ENCODE measurements at regions not wholly inside any gene's neighbourhood (a gene's known extent, or its start where the extent isn't known, plus 50 kb on each side); places are given as distances from the start of the nearest gene placed in this dataset.
"Not testable (repeated sequence)": the region's sequence is repeated elsewhere in the genome, so short reads cannot be mapped to it uniquely, and the experiment has no call there.

DNA sequence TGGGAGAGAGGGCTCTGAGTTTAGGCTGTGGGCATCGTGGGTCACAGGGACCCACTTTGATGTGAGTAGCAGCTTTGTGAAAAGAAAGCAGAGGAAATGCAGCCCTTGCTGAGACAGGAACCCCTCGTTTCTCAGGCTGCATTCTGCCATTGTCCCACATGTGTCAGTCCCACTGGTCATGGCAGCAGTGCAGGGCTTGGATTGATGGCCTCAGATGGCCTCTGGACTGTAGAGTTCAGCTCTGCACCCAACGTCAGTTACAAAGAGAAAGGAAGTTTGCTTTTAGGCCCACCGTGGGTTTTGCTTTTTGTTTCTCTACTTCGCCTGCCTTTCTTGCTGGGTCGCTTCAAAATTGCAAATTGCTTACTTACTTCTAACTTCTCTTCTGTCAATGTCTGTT, 248.3 kb upstream of the KLF3 start:
- DNase-seq (ENCODE audit: low read depth): no peak

DNA sequence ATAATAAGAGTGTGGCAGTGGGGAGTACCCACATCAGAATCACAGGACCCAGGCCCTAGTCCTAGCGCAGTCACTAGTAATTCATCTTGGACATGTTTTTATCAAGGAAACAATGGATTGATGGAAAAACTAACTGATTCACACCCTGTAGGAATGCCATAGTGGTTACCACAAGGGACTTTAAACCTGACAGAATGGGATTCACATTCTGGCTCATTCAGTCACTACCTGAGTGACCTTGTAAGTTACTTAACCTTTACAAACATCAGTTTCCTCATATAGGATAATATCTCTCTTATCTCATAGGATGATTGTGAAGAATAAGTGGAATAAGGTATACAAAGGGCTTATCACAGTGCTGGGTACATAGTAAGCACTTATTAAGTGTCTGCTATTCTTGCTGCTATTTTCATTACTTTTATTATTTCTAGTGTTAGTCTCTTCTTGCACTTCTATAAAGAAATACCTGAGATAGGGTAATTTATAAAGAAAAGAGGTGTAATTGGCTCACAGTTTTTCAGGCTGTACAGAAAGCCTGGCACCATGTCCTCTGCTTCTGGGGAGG, 247.5 kb upstream of the KLF3 start:
- DNase-seq (ENCODE audit: low read depth): no peak

DNA sequence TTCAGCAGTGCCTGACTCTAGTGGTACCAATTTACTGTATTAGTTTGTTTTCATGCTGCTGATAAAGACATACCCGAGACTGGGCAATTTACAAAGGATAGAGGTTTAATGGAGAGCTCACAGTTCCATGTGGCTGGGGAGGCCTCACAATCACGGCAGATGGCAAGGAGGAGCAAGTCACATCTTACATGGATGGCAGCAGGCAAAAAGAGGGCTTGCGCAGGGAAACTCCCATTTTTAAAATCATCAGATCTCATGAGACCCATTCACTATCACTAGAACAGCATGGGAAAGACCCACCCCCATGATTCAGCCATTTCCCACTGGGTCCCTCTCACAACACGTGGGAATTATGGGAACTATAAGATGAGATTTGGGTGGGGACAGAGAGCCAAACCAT, 243.7 kb upstream of the KLF3 start:
- not testable (repeated sequence) for DNase-seq (ENCODE audit: low read depth)

DNA sequence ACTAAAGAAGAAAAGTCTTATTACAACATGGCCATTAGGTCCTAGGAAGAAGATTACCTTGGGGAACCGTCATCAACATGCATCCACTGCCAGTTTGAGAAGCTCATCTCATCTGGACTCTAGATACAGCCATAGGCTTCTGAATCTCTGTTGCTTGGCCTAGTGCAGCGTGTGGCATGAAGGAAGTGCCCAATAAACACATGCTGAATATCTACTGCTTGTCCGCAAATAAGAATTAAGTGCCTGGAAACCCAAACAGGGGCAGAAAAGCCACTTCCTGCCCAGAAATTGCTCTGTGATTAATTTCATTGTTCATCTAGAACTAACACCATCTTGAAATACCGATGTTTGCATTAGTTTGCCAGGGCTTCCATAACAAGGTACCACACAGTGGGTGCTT, 241.1 kb upstream of the KLF3 start:
- no peak for DNase-seq (ENCODE audit: low read depth)

DNA sequence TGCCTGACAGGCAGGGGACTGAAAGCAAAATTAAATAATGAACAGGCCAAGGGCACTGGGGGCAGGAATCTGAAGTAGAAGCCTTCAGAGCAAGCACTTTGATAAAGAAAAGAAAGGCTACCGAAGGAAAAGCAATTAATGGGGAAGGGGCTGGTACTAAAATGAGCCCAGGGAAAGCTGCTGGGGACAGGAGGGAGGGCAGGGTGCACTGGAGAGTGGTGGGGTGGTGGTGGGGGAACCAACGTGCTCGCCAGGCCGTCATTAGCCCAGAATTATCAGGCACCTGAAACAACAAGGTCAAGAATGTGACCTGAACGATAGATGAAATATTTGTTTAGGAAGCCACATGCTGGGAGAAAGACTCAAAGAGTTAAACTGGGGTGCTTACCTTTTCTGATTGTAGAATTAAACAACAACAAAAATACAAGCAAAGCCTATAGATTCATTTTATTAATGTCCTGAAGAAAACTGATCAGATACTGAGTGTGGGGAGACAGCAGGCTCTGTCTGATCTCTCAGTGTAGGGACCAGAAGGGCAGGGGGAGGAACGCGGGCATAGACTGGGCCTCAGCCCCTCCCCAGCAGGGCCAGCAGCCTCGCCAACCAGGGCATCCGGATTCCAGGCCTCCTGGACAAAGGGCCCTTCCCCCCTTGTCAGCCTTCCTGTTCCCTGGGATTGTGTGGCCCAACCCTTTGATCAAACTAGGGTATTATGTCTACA, 239.7 kb upstream of the KLF3 start:
- no peak for DNase-seq (ENCODE audit: low read depth)

DNA sequence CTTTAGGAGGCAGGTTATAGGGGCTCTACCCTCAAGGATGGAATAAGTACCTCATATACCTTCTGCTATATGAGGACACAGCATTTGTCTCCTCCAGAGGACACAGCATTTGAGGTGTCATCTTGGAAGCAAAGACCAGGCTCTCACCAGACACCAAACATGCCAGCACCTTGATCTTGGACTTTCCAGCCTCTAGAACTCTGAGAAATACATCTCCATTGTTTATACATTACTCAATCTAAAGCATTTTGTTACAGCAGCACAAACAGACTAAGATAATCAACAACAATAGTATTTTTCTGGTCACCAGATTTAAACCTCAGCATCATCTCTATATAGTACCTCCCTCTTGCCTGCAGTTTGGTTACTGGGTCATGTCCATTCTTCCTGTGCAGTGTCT, 237.5 kb upstream of the KLF3 start:
- DNase-seq (ENCODE audit: low read depth): no peak

DNA sequence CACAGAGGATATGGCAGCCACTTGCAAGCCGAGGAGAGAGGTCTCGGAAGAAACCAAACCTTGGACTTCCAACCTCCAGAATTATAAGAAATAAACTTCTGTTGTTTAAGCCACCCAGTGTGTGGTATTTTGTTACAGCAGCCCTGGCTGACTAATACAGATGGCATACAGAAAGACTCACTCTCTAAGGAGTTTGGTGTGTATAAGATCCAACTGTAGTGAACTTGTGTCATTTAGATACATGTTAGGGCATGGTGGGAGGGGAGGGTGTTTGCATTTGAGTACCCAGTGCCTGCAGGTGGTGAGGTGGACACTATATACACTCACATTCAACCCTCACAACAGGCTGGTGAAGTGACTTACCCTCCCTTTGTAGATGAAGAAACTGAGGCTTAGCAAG, 233.2 kb upstream of the KLF3 start:
- no peak for DNase-seq (ENCODE audit: low read depth)

DNA sequence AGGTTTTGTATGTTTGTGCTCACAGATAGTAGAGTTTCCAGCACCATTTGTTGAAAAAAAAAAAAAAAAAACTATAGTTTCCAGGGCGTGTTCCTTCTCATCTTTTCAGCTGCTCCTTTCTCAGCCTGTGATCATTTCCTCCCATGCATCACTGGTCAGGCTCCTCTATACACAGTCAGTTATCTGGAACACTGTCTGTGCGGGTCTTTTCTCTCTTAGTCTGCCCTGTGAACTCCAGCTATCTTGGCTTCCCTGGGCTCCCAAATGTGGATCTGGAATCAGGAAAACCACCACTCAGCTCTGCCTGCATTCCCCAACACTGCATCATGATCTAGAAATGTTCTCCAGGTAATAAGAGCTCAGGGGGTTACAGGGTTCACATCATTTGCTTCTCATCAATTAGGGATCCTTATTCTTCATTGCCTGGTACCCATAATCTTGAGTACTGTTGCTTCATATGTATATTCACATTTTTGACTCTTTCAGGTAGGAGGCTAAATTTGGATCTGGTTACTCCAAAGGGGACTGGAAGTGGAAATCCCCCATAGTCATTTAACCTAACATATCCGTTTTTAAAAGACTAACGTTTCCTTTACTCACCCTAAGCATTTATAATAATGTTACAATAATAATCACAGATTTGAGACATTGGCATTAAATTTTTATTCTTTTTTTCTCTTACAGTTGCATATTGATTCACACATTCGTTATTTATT, 221.8 kb upstream of the KLF3 start:
- DNase-seq (ENCODE audit: low read depth): no peak

DNA sequence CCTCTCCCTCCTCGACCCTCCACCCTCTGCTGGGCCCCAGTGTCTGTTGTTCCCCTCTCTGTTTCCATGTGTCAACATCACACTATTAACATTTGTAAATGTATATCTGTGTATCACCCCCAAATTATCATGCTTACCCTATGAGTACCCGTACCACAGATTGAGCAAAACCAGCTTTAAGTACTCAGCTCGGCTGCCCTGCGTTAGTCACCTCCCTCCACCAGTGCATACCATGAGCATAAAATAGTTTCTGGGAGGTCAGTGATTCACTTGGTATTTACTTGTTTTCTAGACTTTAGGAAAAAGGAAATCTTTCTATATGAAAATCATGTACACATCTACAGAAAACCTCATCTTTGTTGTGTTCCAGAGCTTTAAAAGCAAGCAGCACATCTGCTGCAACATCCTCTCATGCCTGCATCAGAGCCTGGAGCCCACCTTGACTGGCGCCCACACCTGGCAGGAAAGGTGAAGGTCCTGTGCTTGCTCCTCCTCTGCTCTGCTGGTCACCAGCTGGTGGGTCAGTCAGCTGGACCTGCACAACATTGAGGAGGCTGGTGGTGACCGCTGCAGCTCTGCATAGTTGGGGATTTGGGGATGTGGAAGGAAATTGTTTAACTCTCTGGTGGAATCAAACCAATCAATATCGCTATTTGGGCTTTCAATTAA, 214.4 kb upstream of the KLF3 start:
- no peak for DNase-seq (ENCODE audit: low read depth)

DNA sequence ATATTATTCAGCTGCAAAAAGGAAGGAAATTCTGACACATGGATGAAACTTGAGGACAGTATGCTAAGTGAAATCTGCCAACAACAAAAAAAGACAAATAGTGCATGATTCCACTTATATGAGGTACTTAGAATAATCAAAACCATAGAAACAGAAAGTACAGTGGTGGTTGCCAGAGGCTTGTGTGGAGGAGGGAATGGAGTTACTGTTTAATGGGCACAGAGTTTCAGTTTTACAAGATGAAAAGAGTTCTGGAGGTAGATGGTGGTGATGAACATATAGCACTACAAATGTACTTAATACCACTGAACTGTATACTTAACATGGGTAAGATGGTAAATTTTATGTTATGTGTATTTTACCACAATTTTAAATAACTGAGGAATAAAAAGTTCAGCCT, 212.0 kb upstream of the KLF3 start:
- DNase-seq (ENCODE audit: low read depth): no peak

DNA sequence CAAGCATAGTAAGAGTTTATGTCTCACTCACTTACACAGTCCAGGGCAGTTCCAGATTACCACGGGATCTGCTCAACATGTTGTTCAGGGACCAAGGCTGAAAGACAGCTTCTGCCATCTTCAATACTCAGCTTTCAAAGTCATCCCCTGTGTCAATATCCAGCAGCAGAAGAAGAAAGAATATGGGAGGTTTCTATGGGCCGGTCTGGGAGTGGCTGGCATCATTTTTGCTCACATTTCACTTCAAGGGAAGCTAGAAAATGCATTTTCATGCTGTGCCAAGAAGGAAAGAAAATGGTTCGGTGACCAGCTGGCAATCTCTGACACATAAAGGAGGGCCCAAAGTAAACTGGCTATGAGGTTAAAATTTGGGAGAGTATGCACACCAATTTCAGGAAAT, 211.5 kb upstream of the KLF3 start:
- DNase-seq (ENCODE audit: low read depth): no peak

DNA sequence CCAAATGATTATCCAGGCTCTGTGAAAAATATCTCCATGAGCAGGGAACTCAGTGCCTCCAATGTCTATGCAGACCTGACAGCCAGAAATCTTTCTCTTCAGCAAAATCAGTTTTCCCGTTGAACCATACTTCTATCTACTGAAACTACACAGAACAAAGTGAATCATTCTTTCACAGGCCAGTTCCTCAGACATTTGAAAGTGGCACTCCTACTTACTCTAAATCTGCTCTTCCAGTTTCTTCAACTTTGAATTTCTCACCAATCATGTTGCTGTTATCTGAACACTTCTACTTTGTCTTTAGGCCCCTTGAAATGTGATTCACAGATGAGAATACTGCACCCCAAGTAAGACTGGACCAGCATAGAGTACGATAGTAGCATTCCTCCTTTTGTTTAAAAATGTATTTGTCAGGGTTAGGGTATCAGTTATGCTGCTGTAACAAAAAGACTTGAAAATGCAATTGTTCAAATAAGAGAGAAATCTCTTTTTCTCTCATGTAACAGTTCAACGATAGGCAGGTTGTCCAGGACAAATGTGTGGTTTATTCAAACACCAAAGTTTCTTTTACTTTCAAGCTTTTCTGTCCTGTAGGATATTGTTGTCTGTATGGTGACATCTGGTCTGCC, 210.6 kb upstream of the KLF3 start:
- no peak for DNase-seq (ENCODE audit: low read depth)

DNA sequence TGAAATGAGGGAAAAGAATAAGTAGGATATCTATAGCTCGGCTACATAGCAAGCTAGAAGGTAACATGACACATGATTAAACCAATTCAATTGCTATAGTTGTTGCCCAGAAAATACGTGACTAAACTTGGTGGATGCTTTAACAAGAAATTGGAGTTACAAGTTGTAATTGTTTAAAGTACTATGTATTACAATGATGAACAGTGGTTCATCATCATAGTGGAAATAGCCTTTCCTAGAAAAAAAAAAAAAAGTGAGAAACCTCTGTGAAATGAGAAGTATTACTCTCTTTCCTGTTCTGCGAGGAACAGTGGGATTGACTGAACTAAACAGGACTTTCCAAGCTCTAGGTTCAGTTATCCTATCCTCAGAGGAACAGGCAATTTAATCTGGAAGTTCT, 209.7 kb upstream of the KLF3 start:
- no peak for DNase-seq (ENCODE audit: low read depth)

DNA sequence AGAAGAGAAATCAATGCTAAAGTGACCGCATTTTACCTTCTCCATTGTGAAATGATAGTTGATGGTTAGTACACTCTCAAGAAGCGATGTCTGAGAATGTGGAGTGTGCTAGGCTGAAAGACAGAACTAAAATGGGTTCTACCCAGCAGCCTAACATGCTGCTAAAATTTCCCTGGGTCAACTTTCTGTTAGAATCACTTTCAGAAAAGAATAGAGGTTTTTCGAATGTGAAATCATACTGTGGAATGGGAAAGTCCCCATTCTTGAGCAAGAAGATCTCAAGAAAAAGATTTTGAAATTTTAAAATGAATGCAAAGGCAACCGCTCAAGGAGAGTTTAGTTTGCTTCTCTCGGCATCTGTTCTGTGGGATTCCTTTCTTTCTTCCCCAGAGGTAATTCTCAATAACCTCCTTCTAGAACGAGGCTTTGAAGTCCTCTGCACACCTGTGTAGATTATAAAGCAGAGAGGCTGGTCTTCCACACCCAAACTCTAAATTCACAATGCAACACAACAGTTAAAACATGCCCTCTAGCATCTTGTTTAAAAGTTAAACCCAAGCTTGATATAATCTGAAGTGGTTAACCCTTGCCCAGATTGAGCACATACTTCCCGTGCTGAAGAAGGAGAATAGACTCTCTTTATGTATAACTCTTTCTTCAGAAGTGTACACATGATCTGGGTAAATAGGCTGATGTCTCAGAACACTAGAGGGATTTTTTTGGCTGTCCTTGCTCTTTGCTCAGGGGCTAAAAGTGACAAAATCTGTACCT, 208.7 kb upstream of the KLF3 start:
- no peak for DNase-seq (ENCODE audit: low read depth)

DNA sequence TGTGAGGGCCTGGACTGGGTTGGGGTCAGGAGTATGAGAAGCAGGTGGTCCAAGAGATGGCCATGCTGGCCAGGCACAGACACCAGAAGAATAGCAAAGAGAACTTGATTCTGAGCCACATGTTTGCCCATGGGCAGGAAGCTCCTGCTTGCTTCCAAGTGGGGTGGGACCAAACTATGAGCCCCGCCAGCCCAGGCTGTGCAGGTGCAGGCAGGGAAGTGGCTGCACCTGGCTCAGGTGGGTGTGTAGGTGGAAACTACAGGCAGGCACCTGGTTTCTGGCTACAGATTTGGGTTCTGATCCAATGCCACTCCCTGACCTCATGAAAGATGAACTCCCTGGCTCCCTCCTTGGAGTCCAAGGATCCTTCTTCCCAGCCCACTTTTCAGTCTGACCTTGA, 207.9 kb upstream of the KLF3 start:
- DNase-seq (ENCODE audit: low read depth): no peak

DNA sequence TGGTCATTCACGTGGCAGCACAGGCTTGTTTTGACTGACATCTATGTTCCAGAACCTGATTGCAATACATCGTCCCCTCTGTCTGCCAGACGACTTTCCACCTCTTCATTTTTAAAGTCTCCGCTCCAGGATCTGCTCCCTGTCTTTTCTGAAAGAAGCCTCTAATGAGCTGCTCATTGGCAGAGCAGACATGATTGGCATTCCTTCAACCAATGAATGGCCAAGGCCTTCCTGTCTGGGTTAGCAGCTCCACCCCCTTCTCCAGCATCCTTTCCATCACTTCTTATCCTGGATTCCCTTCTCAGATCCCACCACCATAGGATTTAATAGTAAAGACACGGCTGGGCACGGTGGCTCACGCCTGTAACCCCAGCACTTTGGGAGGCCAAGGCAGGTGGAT, 202.7 kb upstream of the KLF3 start:
- DNase-seq (ENCODE audit: low read depth): no peak

DNA sequence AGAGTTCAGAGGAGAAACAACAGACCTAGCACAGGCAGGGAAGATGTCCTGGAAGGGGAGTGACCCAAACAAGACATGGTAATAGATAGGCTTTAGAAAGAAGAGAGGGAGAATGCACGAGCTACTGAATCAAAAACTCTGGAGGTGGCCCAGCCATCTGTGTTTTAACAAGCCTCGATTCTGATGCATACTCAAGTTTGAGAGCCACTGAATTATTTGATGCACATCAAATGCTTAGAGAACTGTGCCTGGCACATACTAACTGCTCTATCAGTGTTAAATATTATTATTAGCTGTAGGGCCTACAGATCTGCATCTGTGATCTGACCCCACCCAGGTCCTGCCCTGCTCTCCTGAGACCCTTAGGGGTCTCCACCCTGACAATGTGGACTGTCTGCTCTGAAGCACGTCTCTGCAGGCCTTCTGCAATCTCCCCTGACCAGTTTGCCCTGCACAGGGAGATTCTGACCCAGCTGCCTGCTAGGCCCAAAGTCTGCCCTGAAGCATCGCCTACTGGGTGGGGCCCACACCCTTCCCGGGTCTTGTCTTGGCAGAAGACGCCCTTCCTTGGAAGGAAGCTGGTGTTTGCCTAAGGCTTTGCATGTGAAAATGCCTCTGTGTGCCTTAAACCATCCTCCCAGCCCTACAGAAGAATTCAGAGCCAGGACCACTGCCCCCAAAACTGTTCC, 201.5 kb upstream of the KLF3 start:
- DNase-seq (ENCODE audit: low read depth): no peak

DNA sequence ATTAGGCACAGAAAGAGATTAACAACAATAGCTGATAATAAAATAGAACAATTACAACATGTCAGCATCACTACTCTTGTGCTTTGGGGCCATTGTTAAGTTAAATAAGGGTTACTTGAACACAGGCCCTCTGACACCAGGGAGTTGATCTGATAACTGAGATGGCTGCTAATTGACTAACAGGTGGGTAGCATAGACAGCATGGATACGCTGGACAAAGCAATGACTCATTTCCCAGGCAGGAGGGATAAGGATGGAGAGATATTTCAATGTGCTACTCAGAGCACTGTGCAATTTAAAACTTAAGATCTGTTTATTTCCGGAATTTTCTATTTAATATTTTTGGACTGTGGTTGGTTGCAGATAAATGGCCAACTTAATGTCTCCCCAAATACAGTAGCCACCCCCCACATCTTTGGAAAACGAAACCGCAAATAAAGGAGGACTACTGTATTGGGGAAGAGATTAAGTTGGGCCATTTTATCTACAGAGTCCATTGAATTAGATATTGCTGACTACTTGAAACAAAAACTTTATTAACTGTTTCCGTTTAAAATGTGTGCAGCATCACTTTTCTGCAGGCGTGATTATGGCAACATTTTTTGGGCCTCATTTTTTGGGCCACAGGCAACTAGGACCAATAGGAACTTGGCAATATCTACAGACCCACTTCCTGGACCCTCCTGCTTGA, 200.6 kb upstream of the KLF3 start:
- DNase-seq (ENCODE audit: low read depth): no peak

DNA sequence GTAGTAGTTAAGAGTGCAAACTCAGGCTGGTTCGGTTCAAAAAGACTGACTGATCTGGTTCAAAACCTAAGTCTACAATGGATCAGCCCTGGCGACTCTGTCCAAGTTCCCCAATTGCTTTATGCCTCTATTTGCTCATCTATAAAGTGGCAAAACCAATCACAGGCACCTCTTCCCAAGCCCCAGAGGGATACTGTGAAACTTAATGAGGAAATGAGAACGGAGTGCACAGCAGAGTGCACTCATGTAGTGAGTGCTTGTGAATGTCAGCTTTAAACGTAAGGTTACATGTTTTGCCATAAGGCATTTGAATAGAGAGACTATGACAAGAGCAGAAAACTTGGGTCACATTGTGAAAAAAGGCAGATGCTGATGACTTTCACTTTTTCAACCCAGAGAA, 199.7 kb upstream of the KLF3 start:
- DNase-seq (ENCODE audit: low read depth): no peak

DNA sequence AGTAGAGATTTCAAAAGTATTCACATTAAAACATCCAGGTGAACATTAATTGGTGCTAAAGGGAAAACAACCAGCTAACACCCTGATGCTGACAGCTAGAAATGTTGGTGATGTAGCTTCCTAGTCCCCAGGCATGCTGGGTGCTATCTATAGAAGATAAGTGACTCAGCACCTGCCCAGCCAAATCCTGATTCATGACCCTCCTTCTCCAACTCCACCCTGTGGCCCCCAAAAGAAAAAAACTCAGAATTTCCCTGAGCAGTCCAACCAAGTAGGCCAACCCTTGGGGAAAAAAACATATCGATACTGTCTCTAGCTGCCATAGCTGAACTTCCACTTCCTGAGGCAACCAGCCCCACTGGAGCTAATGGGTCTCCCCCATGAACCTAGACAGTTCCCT, 197.6 kb upstream of the KLF3 start:
- DNase-seq (ENCODE audit: low read depth): no peak
